ENCODE measurements at regions not wholly inside any gene's neighbourhood (a gene's known extent, or its start where the extent isn't known, plus 50 kb on each side); places are given as distances from the start of the nearest gene placed in this dataset.

GRCh38 chr6:168381726-168382458, 59.1 kb upstream of the SMOC2 start:
- no peak for TF ChIP-seq CTCF (IDR thresholded peaks at IDR 0.05)

GRCh38 chr6:168383062-168383854, 57.7 kb upstream of the SMOC2 start:
- ChIA-PET POLR2A (no interaction called here), CTCF (no interaction called here)
- Mint-ChIP-seq H3K27ac (no peak overlapping the region), H3K27me3 (no peaks in the 10 kb centered on the region), H3K4me3 (no peak overlapping the region), H3K4me1 (ENCODE audit: low read depth) (no peaks in the 10 kb centered on the region), H3K9me3 (no peaks in the 10 kb centered on the region), H3K36me3 (ENCODE audit: low read depth) (no peaks in the 10 kb centered on the region)
- ATAC-seq (ENCODE audit: poor library complexity) (no peak), DNase-seq (no peak)
- peaks cover 0 to 58% of the 10 kb centered on the region in 2 experiments for H3K9me3 ChIP-seq (ENCODE audit: control insufficient read depth in 1 of 2, insufficient read depth in 1 of 2, low read length in 2 of 2)
- no peak for TF ChIP-seq CTCF (IDR thresholded peaks at IDR 0.05)
- H3K36me3 ChIP-seq (ENCODE audit: insufficient read depth, low read length): no peaks in the 10 kb centered on the region
- no peaks in the 10 kb centered on the region for H3K27me3 ChIP-seq (ENCODE audit: control insufficient read depth in 1 of 2, insufficient read depth in 2 of 2, low read length in 2 of 2)
- H3K4me1 ChIP-seq (ENCODE audit: insufficient read depth, low read length): no peaks in the 10 kb centered on the region
- intact Hi-C loops (cut with DNase I, micrococcal nuclease): no loop called here
- no peak overlapping the region for H3K27ac ChIP-seq (ENCODE audit: low read depth in 1 of 2, low read length in 2 of 2)
- H3K4me3 ChIP-seq (ENCODE audit: low read length): no peak overlapping the region

More at GRCh38 chr6:168381726-168382458, 59.1 kb upstream of the SMOC2 start:
- no peak overlapping the region for H3K27ac ChIP-seq (ENCODE audit: low read depth in 1 of 2, low read length in 2 of 2)
- Mint-ChIP-seq H3K4me1 (ENCODE audit: low read depth) (no peaks in the 10 kb centered on the region), H3K4me3 (no peak overlapping the region), H3K9me3 (no peaks in the 10 kb centered on the region), H3K27ac (no peak overlapping the region), H3K36me3 (ENCODE audit: low read depth) (no peaks in the 10 kb centered on the region), H3K27me3 (no peaks in the 10 kb centered on the region)
- H3K9me3 ChIP-seq (ENCODE audit: control insufficient read depth in 1 of 2, insufficient read depth in 1 of 2, low read length in 2 of 2): peaks cover 0 to 70% of the 10 kb centered on the region in 2 experiments
- DNase-seq (no peak), ATAC-seq (ENCODE audit: poor library complexity) (no peak)
- ChIA-PET POLR2A (no interaction called here), CTCF (interaction anchor here (0.5 kb wide), 1 partner anchor 208 kb away, joined by 3 read pairs; no protein-coding TSS in a partner anchor)
- intact Hi-C loops (cut with DNase I, micrococcal nuclease): no loop called here
- H3K4me1 ChIP-seq (ENCODE audit: insufficient read depth, low read length): no peaks in the 10 kb centered on the region
- H3K4me3 ChIP-seq (ENCODE audit: low read length): no peak overlapping the region
- no peaks in the 10 kb centered on the region for H3K36me3 ChIP-seq (ENCODE audit: insufficient read depth, low read length)
- no peaks in the 10 kb centered on the region for H3K27me3 ChIP-seq (ENCODE audit: control insufficient read depth in 1 of 2, insufficient read depth in 2 of 2, low read length in 2 of 2)

- no peaks in the 10 kb centered on the region for H3K27me3 ChIP-seq (ENCODE audit: control insufficient read depth in 1 of 2, insufficient read depth in 2 of 2, low read length in 2 of 2)
- no peak for TF ChIP-seq CTCF (IDR thresholded peaks at IDR 0.05)
- Mint-ChIP-seq H3K4me3 (no peak overlapping the region), H3K27me3 (no peaks in the 10 kb centered on the region), H3K36me3 (ENCODE audit: low read depth) (no peaks in the 10 kb centered on the region), H3K4me1 (ENCODE audit: low read depth) (no peaks in the 10 kb centered on the region), H3K27ac (no peak overlapping the region), H3K9me3 (no peaks in the 10 kb centered on the region)
- H3K9me3 ChIP-seq (ENCODE audit: control insufficient read depth in 1 of 2, insufficient read depth in 1 of 2, low read length in 2 of 2): peaks cover 0 to 47% of the 10 kb centered on the region in 2 experiments
- ChIA-PET CTCF (no interaction called here), POLR2A (no interaction called here)
- intact Hi-C loops (cut with DNase I, micrococcal nuclease): no loop called here
- no peak for DNase-seq
- H3K4me1 ChIP-seq (ENCODE audit: insufficient read depth, low read length): no peaks in the 10 kb centered on the region
- H3K4me3 ChIP-seq (ENCODE audit: low read length): no peak overlapping the region
- no peak overlapping the region for H3K27ac ChIP-seq (ENCODE audit: low read depth in 1 of 2, low read length in 2 of 2)
- H3K36me3 ChIP-seq (ENCODE audit: insufficient read depth, low read length): no peaks in the 10 kb centered on the region
- no peak for ATAC-seq (ENCODE audit: poor library complexity)
Measured at GRCh38 chr6:168384045-168385036, 56.6 kb upstream of the SMOC2 start.
